Fibroblast of pulmonary artery (primary cell): ENCODE measurements at regions not wholly inside any gene's neighbourhood (a gene's known extent, or its start where the extent isn't known, plus 50 kb on each side); places are given as distances from the start of the nearest gene placed in this dataset.

Experiments used
- DNase-seq: peaks from one replicate; pipeline ENCODE4 v3.0.0-alpha.2; 2010; ENCODE audit warnings: low read depth
- H3K4me3 ChIP-seq: replicated peaks from 2 replicates; pipeline ENCODE4 v1.5.1; 2011; ENCODE audit warnings: low read depth, mild to moderate bottlenecking, control low read depth, low read length, moderate library complexity
- TF ChIP-seq, protein P1 (sequence below): IDR thresholded peaks from 2 replicates; pipeline ENCODE4 v1.5.1; 2011; ENCODE audit warnings: mild to moderate bottlenecking, control low read depth, low read length, inconsistent platforms; ENCODE audit errors: missing control alignments

DNA sequence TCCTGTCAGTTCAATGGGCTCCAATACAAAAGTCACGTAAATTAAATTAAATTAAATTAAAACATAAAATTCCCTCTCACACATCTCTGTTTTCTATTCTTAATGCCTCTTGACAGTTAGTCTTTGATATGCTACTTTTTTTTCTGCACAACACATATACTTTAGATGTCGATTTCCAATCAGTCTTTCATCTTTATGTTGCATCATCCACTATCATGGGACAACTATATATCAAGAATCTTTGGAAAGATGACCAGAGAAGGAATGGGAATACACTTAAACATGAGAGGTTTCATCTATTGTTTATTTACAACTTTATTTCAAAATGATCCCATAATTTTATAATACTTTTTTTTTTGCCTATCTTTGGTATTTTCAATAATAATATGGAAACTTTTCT is 733.3 kb upstream of the FANCL start:
- H3K4me3 ChIP-seq = no peak overlapping the region
- TF ChIP-seq, protein P1, sequence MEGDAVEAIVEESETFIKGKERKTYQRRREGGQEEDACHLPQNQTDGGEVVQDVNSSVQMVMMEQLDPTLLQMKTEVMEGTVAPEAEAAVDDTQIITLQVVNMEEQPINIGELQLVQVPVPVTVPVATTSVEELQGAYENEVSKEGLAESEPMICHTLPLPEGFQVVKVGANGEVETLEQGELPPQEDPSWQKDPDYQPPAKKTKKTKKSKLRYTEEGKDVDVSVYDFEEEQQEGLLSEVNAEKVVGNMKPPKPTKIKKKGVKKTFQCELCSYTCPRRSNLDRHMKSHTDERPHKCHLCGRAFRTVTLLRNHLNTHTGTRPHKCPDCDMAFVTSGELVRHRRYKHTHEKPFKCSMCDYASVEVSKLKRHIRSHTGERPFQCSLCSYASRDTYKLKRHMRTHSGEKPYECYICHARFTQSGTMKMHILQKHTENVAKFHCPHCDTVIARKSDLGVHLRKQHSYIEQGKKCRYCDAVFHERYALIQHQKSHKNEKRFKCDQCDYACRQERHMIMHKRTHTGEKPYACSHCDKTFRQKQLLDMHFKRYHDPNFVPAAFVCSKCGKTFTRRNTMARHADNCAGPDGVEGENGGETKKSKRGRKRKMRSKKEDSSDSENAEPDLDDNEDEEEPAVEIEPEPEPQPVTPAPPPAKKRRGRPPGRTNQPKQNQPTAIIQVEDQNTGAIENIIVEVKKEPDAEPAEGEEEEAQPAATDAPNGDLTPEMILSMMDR = no peak
- no peak for DNase-seq

DNA sequence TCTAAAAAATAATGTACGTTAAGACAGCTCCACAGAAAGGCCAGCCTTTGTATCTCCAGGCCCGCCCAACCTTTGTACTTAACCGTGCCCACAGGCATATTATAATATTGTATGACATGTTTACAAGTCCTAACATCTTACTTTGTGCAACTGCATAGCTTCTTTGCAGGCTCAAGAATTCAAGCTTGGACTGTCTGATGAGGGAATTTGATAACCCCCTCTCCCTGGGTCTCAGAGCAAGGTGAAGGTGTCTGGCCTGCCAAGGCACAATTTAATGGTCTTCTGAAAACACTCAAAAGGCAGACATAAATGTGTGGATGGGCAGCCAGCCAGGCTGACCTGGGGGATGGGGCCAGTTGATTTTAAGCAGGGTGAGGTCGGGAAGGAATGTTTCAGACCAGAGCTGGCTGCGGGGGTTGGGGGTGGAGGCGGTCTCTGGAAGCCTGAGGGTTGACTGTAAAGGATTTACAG is 732.7 kb upstream of the FANCL start:
- H3K4me3 ChIP-seq = no peak overlapping the region
- no peak for DNase-seq
- TF ChIP-seq, protein P1 = no peak

DNA sequence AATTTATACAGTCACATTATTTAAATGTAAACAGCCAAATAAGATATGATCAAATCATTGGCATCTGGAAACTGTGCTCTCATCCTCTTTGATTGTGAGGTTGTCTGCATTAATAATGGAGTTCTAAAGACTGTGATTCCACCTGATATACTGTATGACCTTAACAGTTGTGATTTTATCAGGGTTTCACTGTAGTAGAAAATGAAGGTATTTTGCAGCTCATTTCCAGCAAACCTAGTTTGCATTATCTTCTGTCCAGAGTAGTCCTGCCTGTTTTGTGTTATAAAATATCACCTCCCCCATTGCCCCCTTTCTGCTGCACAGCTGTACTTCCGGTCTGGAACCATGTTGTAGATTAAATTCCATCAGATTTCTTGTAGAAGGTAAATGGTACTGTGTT is 731.6 kb upstream of the FANCL start:
- no peak overlapping the region for H3K4me3 ChIP-seq
- TF ChIP-seq, protein P1 = no peak
- DNase-seq = no peak

DNA sequence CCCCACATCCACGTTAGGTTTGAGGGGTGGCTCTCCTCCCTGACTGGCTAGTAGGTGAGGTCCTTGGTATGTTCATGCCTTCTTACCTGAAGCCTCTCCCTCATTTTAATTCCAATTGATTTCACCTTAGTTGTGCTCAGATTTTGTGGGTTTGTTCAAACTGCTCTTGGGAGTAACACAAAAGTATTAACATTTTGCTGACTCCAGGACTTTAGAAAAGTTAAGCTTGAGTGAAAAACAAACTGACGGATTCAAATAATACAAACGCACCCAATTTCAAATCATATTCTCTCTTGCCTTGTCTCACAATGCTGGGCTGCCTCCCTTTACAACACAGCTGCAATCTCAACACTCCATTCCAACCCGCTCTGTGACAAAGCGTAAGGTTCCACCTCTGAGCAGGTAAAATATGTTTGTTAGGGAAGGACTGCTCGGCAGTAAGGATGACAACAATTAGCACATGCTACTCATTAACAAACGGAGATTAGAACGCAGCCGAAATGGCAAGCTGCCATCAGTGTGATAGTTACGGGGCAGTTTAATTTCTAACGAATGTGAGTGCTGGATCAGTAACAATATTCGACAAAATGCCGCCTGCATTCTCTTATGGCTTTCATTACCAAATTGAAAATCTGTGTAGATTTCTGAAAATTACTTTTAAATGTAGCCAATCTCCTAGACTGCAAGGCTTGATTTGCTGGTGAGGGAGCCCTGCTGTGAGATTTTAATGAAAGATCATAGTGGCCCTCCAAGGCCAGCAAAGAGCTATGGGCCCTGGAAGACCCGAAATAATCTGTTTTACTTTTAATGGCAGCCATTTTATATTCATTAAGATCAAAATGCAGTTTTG is 730.6 kb upstream of the FANCL start:
- H3K4me3 ChIP-seq = no peak overlapping the region
- DNase-seq = no peak
- TF ChIP-seq, protein P1 = no peak

DNA sequence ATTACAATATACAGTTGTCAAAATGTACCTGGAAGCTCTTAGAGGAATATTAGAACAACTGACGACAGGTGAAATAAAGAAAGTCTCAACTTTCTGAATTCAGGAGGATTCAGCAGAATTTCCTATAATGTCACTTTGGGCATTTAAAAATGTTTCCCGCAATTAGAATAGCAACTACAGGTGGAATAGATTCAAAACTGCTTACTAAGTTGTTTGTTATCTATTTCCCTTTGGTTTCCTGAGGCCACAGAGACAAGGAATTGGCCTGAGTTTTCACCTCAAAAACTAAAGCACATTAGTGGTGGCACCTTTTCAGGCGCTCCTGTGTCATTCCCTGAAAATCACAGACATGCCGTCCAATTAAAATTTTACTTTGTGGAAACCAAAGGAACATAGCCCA is 729.2 kb upstream of the FANCL start:
- no peak for DNase-seq
- H3K4me3 ChIP-seq = no peak overlapping the region
- TF ChIP-seq, protein P1 = no peak

DNA sequence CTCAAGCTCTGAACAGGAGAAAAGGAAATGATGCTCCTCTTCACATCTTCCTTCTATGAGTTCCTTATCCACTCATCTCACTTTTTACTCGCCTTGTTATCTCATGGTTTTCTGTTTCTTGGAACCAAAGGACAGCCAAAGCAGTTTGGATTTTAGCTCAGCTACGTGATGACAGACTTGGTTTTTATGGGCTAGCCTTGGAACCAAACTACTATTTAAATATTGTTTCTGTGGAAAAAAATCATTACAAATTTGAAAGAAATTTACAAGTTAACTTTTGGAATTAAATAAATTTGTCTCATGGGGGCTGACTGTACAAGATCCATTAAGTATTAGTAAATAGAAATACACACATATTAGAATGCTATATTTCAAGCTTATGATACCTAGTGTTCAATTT is 727.8 kb upstream of the FANCL start:
- TF ChIP-seq, protein P1 = no peak
- no peak overlapping the region for H3K4me3 ChIP-seq
- no peak for DNase-seq

DNA sequence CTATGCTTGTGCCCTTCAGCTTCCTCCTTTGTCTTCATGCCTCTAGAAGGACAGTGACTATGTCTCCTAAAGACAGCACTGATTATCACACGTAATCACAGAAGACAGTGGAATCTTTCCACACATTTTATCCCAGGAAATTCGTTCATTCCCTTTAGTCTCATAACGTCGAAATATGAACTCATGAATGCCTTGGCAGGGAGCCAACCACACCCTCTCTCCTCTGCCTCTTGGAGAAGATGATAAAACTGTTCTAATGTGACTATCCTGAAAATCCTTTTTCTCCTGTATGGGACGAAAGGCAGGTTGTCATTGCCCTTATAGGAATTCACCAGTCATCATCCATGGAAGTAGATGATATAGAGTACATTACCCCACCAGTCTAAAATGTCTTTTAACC is 726.6 kb upstream of the FANCL start:
- DNase-seq = no peak
- TF ChIP-seq, protein P1 = no peak
- no peak overlapping the region for H3K4me3 ChIP-seq
